B cell (primary cell): ENCODE measurements at regions not wholly inside any gene's neighbourhood (a gene's known extent, or its start where the extent isn't known, plus 50 kb on each side); places are given as distances from the start of the nearest gene placed in this dataset.

Source experiments
- ATAC-seq: fragments of 200-7000 bp; cut with Tn5 transposase; one replicate; pipeline ENCODE4 v1.10.0; 2021; ENCODE audit warnings: low read depth, mild to moderate bottlenecking, moderate number of reproducible peaks, moderate library complexity
- CTCF ChIA-PET: fragments of 350-600 bp; sonication (Branson Sonifier 250); formaldehyde crosslinking; loops from one replicate; lab custom pipeline; 2021; ENCODE audit warnings: antibody characterized with exemption, inconsistent platforms; lab: Charles Lee
- POLR2A ChIA-PET: fragments of 350-600 bp; sonication (Branson Sonifier 250); formaldehyde crosslinking; loops from one replicate; lab custom pipeline; 2021; ENCODE audit warnings: antibody characterized with exemption; lab: Charles Lee
- DNase-seq: peaks from one replicate; pipeline ENCODE4 v3.0.0; 2013
- H2AFZ ChIP-seq: 2 replicates; pipeline ENCODE4 v1.6.1; 2012; ENCODE audit warnings: mild to moderate bottlenecking, low read depth, low read length; ENCODE audit not compliant: insufficient read depth, poor library complexity, severe bottlenecking
- H3K27ac ChIP-seq, 2 donors: 1 replicate in 1 of 2; 2 replicates in 1 of 2; pipeline ENCODE4 v1.5.1; 2012 to 2013; ENCODE audit warnings: low read length in 2 of 2, mild to moderate bottlenecking in 2 of 2, moderate library complexity in 1 of 2
- H3K27me3 ChIP-seq, 4 experiments: fragments of 200-600 bp in 1 of 4; sonication (generic) in 1 of 4; replicated peaks in 1 of 4; 1 replicate in 2 of 4; 2 replicates in 2 of 4; pipeline versions ENCODE4 v1.6.1 to v1.7.0; 2013 to 2016; ENCODE audit warnings: low read length in 3 of 4, mild to moderate bottlenecking in 2 of 4, mixed read lengths in 1 of 4, moderate library complexity in 1 of 4; ENCODE audit not compliant: insufficient read depth in 4 of 4, control insufficient read depth in 3 of 4; ENCODE audit errors: control extremely low read depth in 1 of 4
- H3K36me3 ChIP-seq, 2 experiments: replicated peaks in 1 of 2; 1 replicate in 1 of 2; 2 replicates in 1 of 2; pipeline versions ENCODE4 v1.6.1 to v1.7.1; 2013; ENCODE audit warnings: low read length in 1 of 2; ENCODE audit not compliant: insufficient read depth in 2 of 2, control insufficient read depth in 1 of 2; ENCODE audit errors: control extremely low read depth in 1 of 2, extremely low read depth in 1 of 2
- H3K4me1 ChIP-seq, 2 donors: fragments of 200-600 bp in 1 of 2; sonication (generic) in 1 of 2; 1 replicate in 1 of 2; 2 replicates in 1 of 2; pipeline versions ENCODE4 v1.5.1 to v1.6.1; 2013 to 2017; ENCODE audit warnings: low read length in 2 of 2; ENCODE audit not compliant: control insufficient read depth in 2 of 2, insufficient read depth in 2 of 2
- H3K4me2 ChIP-seq: replicated peaks from 2 replicates; pipeline ENCODE3; 2012; ENCODE audit warnings: mild to moderate bottlenecking, low read depth, low read length; ENCODE audit not compliant: poor library complexity, severe bottlenecking
- H3K4me3 ChIP-seq, 5 experiments: fragments of 200-600 bp in 1 of 5; sonication (generic) in 1 of 5; 1 replicate in 3 of 5; 2 replicates in 2 of 5; pipeline versions ENCODE4 v1.5.1 to v1.7.0; 2011 to 2016; ENCODE audit warnings: low read length in 4 of 5, mild to moderate bottlenecking in 4 of 5, low read depth in 2 of 5, control low read depth in 1 of 5, moderate library complexity in 1 of 5; ENCODE audit not compliant: insufficient read depth in 1 of 5; ENCODE audit errors: control extremely low read depth in 1 of 5, extremely low read depth in 1 of 5
- H3K79me2 ChIP-seq: fragments of 200-600 bp; sonication (generic); one replicate; pipeline ENCODE4 v1.6.0; 2016; ENCODE audit warnings: low read length; ENCODE audit not compliant: control insufficient read depth, insufficient read depth
- H3K9ac ChIP-seq: fragments of 200-600 bp; sonication (generic); 2 replicates; pipeline ENCODE4 v1.6.1; 2017; ENCODE audit warnings: mild to moderate bottlenecking, low read length, moderate library complexity
- H3K9me3 ChIP-seq, 3 donors: one replicate each; pipeline versions ENCODE4 v1.6.1 to v1.7.1; 2013; ENCODE audit warnings: low read length in 2 of 3; ENCODE audit not compliant: control insufficient read depth in 2 of 3, insufficient read depth in 1 of 3; ENCODE audit errors: control extremely low read depth in 1 of 3
- H4K20me1 ChIP-seq: 2 replicates; pipeline ENCODE4 v1.6.0; 2012; ENCODE audit warnings: mild to moderate bottlenecking, low read length; ENCODE audit not compliant: insufficient read depth, control insufficient read depth, poor library complexity, severe bottlenecking
- H3K27ac Mint-ChIP-seq: one replicate; pipeline ENCODE4 v1.8.0; 2021; ENCODE audit warnings: mixed read lengths
- H3K27me3 Mint-ChIP-seq: one replicate; pipeline ENCODE4 v1.8.0; 2021; ENCODE audit warnings: mixed read lengths
- H3K4me1 Mint-ChIP-seq: one replicate; pipeline ENCODE4 v1.8.0; 2021; ENCODE audit warnings: mixed read lengths
- H3K4me3 Mint-ChIP-seq: one replicate; pipeline ENCODE4 v1.8.0; 2021; ENCODE audit warnings: mixed read lengths
- H3K9me3 Mint-ChIP-seq: one replicate; pipeline ENCODE4 v1.8.0; 2022; ENCODE audit warnings: mixed read lengths; ENCODE audit not compliant: insufficient read depth
- EZH2 ChIP-seq: IDR thresholded peaks from 2 replicates; pipeline ENCODE4 v1.6.1; 2012; ENCODE audit warnings: borderline replicate concordance, low read depth, mild to moderate bottlenecking, moderate library complexity, low read length; ENCODE audit not compliant: insufficient read depth, poor library complexity, severe bottlenecking
- WGBS: methylation state at CpG from one replicate; pipeline ENCODE4 v1.1.5; 2013; ENCODE audit warnings: missing lambda C conversion rate; ENCODE audit not compliant: insufficient coverage; 5-methylcytosine and 5-hydroxymethylcytosine counted together
- intact Hi-C: fragments of 100-400 bp; cut with micrococcal nuclease; formaldehyde crosslinking; loops from one replicate; pipeline ENCODE4 v1.10.0; 2022
- TF ChIP-seq, protein P1 (sequence below): fragments of 200-600 bp; IDR thresholded peaks from one replicate; pipeline ENCODE4 v1.8.0; 2022; ENCODE audit warnings: antibody characterized with exemption, mild to moderate bottlenecking

DNA sequence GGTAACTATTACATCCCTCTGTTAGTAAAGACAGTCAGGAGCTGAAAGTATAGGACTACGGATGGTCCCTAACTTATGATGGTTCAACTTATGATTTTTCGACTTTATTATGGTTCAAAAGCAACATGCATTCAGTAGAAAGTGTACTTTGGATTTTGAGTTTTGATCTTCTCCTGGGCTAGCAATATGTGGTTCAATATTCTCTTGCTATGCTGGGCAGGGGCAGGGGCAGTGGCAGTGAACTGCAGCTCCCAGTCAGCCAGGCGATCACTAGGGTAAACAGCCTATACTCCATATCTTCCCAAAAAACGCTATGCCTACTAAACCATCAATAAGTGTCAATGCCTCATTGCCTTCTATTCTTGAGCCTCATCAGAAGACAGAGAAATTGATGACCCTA lies 292.7 kb downstream of the EMP1 start:
- H3K27ac ChIP-seq = no peak overlapping the region
- peaks cover 0 to 4% (median 0%) of the 10 kb centered on the region in 4 experiments for H3K27me3 ChIP-seq
- no peak for TF ChIP-seq EZH2
- ChIA-PET CTCF (no interaction called here), POLR2A (no interaction called here)
- no peaks in the 10 kb centered on the region for H3K4me1 Mint-ChIP-seq
- intact Hi-C loops = no loop called here
- no peak for DNase-seq
- no peak overlapping the region for H3K4me3 ChIP-seq
- no peak overlapping the region for H3K27ac Mint-ChIP-seq
- H2AFZ ChIP-seq = no peak overlapping the region
- 93% methylated on average over 3 of the region's 4 CpGs for WGBS
- H3K4me2 ChIP-seq = no peak overlapping the region
- peaks cover 2% of the 10 kb centered on the region for H3K9me3 Mint-ChIP-seq
- H3K9ac ChIP-seq = no peak overlapping the region
- no peaks in the 10 kb centered on the region for H3K27me3 Mint-ChIP-seq
- H3K9me3 ChIP-seq = no peaks in the 10 kb centered on the region
- no peaks in the 10 kb centered on the region for H3K36me3 ChIP-seq
- ATAC-seq = no peak
- no peaks in the 10 kb centered on the region for H4K20me1 ChIP-seq
- no peak overlapping the region for H3K4me3 Mint-ChIP-seq
- no peaks in the 10 kb centered on the region for H3K4me1 ChIP-seq
- no peaks in the 10 kb centered on the region for H3K79me2 ChIP-seq

DNA sequence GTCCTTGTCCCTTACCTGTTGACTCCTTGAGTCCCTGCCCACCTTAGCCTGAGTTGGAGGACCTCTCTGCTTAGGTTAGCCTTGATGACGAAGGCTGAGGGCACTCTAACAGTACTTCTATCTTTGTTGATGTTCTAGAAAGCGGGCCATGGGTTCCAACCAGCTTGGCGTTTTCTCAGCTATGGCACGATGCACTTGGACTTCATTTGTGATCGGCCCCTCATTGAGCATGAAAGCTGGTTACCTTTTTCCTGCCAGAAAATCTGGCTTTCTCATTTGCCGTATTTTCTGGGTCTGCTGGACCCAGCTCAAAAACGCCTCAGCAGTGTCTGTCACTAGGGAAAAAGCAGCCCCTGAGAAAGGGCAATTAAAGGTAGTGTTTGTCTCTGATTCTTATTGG lies 290.8 kb downstream of the EMP1 start:
- H3K4me1 ChIP-seq = no peaks in the 10 kb centered on the region
- WGBS = 94% methylated on average over 7 of the region's 7 CpGs
- Mint-ChIP-seq H3K27me3 (no peaks in the 10 kb centered on the region), H3K27ac (no peak overlapping the region), H3K9me3 (no peaks in the 10 kb centered on the region), H3K4me1 (no peaks in the 10 kb centered on the region), H3K4me3 (no peak overlapping the region)
- H3K27me3 ChIP-seq = peaks cover 0 to 4% (median 0%) of the 10 kb centered on the region in 4 experiments
- H3K9me3 ChIP-seq = no peaks in the 10 kb centered on the region
- no peak overlapping the region for H3K9ac ChIP-seq
- ChIA-PET CTCF (no interaction called here), POLR2A (no interaction called here)
- H3K4me2 ChIP-seq = no peak overlapping the region
- H2AFZ ChIP-seq = no peak overlapping the region
- DNase-seq (no peak), ATAC-seq (no peak)
- no peak overlapping the region for H3K27ac ChIP-seq
- no peak for TF ChIP-seq EZH2
- TF ChIP-seq, protein P1, sequence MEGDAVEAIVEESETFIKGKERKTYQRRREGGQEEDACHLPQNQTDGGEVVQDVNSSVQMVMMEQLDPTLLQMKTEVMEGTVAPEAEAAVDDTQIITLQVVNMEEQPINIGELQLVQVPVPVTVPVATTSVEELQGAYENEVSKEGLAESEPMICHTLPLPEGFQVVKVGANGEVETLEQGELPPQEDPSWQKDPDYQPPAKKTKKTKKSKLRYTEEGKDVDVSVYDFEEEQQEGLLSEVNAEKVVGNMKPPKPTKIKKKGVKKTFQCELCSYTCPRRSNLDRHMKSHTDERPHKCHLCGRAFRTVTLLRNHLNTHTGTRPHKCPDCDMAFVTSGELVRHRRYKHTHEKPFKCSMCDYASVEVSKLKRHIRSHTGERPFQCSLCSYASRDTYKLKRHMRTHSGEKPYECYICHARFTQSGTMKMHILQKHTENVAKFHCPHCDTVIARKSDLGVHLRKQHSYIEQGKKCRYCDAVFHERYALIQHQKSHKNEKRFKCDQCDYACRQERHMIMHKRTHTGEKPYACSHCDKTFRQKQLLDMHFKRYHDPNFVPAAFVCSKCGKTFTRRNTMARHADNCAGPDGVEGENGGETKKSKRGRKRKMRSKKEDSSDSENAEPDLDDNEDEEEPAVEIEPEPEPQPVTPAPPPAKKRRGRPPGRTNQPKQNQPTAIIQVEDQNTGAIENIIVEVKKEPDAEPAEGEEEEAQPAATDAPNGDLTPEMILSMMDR = no peak
- H3K36me3 ChIP-seq = no peaks in the 10 kb centered on the region
- no peaks in the 10 kb centered on the region for H3K79me2 ChIP-seq
- no peak overlapping the region for H3K4me3 ChIP-seq
- intact Hi-C loops = no loop called here
- no peaks in the 10 kb centered on the region for H4K20me1 ChIP-seq
